Transverse colon (tissue), 4 donors: ENCODE measurements at regions not wholly inside any gene's neighbourhood (a gene's known extent, or its start where the extent isn't known, plus 50 kb on each side); places are given as distances from the start of the nearest gene placed in this dataset.

Experiments
- DNase-seq: peaks from one replicate; pipeline ENCODE4 v3.0.0-alpha.2; 2019
- H3K27ac ChIP-seq, 4 donors: fragments of 200-600 bp; sonication (generic); 2 replicates each; pipeline ENCODE4 v1.5.1; 2016 to 2018; ENCODE audit warnings: inconsistent platforms in 4 of 4
- H3K27me3 ChIP-seq: fragments of 200-600 bp; sonication (generic); 2 replicates; pipeline ENCODE4 v1.5.1; 2017; ENCODE audit warnings: inconsistent platforms
- H3K36me3 ChIP-seq, 4 donors: fragments of 200-600 bp; sonication (generic); 2 replicates each; pipeline ENCODE4 v1.5.1; 2017 to 2019; ENCODE audit warnings: inconsistent platforms in 4 of 4
- H3K4me1 ChIP-seq, 4 donors: fragments of 200-600 bp; sonication (generic); 2 replicates each; pipeline ENCODE4 v1.5.1; 2017 to 2020; ENCODE audit warnings: inconsistent platforms in 4 of 4
- H3K4me3 ChIP-seq, 4 donors: fragments of 200-600 bp; sonication (generic); 1 replicate in 1 of 4; 2 replicates in 3 of 4; pipeline versions ENCODE4 v1.5.1 to v1.6.1; 2017 to 2019; ENCODE audit warnings: inconsistent platforms in 4 of 4
- H3K9me3 ChIP-seq, 2 donors: fragments of 200-600 bp; sonication (generic); 2 replicates each; pipeline ENCODE4 v1.5.1; 2017 to 2019; ENCODE audit warnings: inconsistent platforms in 2 of 2
- EP300 ChIP-seq: sonication (generic); formaldehyde crosslinking; IDR thresholded peaks from one replicate; pipeline ENCODE4 v1.6.1; 2017; ENCODE audit warnings: antibody characterized with exemption, low read depth
- POLR2A ChIP-seq: fragments of 450-650 bp; IDR thresholded peaks from one replicate; pipeline ENCODE4 v1.6.1; 2016; ENCODE audit warnings: antibody characterized with exemption, mild to moderate bottlenecking, moderate library complexity
- POLR2AphosphoS5 ChIP-seq, 3 donors: sonication (generic); formaldehyde crosslinking; IDR thresholded peaks; one replicate each; pipeline ENCODE4 v1.6.1; 2016; ENCODE audit warnings: antibody characterized with exemption in 3 of 3
- WGBS, 2 donors: methylation state at CpG; one replicate each; pipeline ENCODE4 v1.1.5; 2018; ENCODE audit warnings: low coverage in 1 of 2; 5-methylcytosine and 5-hydroxymethylcytosine counted together
- in situ Hi-C, 4 donors: fragments of 200-750 bp; cut with MboI; loops; one replicate each; pipeline versions ENCODE4 v1.15.0 to v1.15.1; 2017; ENCODE audit warnings: low sequenced_read_pairs in 3 of 4, low pct_ligation_motif_present in 1 of 4, low pct_unique_long_range_greater_than_20kb in 1 of 4
- intact Hi-C: fragments of 100-400 bp; cut with DNase I; formaldehyde crosslinking; loops from one replicate; pipeline ENCODE4 v1.15.1; 2023; ENCODE audit warnings: low total_unique reads
- TF ChIP-seq, protein P1 (sequence below), 5 experiments: fragments of 200-600 bp in 3 of 5; fragments of 450-650 bp in 2 of 5; sonication (generic) in 3 of 5; IDR thresholded peaks; 1 replicate in 2 of 5; 2 replicates in 3 of 5; pipeline ENCODE4 v1.5.1; 2016 to 2017; ENCODE audit warnings: antibody characterized with exemption in 5 of 5, inconsistent platforms in 3 of 5, mild to moderate bottlenecking in 2 of 5, moderate library complexity in 1 of 5

DNA sequence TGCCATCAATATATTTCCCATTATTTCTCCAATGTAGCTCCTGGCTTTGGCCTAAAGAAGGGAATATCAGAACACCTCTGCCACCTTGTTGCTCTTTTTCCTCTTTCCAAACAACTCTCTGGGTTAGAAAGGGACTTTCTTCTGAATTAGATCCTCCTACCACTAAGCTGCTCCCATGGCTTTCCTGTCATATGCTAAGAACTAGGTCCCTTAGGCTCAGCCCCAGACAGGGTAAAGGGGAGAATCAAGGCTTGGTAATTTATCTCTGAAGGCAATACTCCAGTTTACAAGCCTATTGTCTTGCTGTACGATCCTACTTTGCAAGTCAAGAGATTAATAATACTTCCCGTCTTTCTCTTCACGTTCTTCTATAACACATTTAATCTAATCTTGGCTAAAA is 373.2 kb upstream of the DAB1 start:
- TF ChIP-seq, protein P1, sequence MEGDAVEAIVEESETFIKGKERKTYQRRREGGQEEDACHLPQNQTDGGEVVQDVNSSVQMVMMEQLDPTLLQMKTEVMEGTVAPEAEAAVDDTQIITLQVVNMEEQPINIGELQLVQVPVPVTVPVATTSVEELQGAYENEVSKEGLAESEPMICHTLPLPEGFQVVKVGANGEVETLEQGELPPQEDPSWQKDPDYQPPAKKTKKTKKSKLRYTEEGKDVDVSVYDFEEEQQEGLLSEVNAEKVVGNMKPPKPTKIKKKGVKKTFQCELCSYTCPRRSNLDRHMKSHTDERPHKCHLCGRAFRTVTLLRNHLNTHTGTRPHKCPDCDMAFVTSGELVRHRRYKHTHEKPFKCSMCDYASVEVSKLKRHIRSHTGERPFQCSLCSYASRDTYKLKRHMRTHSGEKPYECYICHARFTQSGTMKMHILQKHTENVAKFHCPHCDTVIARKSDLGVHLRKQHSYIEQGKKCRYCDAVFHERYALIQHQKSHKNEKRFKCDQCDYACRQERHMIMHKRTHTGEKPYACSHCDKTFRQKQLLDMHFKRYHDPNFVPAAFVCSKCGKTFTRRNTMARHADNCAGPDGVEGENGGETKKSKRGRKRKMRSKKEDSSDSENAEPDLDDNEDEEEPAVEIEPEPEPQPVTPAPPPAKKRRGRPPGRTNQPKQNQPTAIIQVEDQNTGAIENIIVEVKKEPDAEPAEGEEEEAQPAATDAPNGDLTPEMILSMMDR (IDR thresholded peaks at IDR 0.05) = no peak
- no peak for TF ChIP-seq EP300
- TF ChIP-seq POLR2A = no peak
- no peak for TF ChIP-seq POLR2AphosphoS5 (IDR thresholded peaks at IDR 0.05)
- Histone ChIP-seq H3K4me1 (no peaks in the 10 kb centered on the region), H3K36me3 (no peaks in the 10 kb centered on the region), H3K4me3 (no peak overlapping the region), H3K27me3 (no peaks in the 10 kb centered on the region), H3K27ac (no peak overlapping the region), H3K9me3 (no peaks in the 10 kb centered on the region)
- 56 to 79% methylated on average over 3 of the region's 3 CpGs for WGBS, 2 donors
- intact Hi-C loops = no loop called here
- DNase-seq = no peak
- in situ Hi-C loops = no loop called here

DNA sequence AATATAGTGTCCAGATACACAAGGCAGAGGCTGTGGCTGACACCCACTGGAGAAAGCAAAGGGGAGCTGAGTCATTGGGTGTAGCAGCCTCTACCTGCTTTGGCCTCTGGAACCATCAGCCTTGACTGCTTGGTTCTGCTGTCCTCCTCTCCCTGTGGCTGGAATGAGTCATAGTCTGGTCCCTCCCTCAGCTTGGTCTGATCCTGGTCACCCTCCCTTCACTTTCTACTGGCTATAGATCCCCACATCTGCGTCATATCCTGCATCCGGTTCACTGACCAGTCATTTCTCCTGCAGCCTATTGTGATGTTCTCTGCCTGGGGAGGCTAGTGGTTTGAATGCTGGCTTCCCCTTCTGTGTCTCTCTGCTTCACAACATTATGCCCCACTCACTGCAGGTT is 372.8 kb upstream of the DAB1 start:
- Histone ChIP-seq H3K4me3 (no peak overlapping the region), H3K4me1 (no peaks in the 10 kb centered on the region), H3K27me3 (no peaks in the 10 kb centered on the region), H3K36me3 (no peaks in the 10 kb centered on the region), H3K27ac (no peak overlapping the region), H3K9me3 (no peaks in the 10 kb centered on the region)
- WGBS, 2 donors = 77 to 89% methylated on average over 2 of the region's 2 CpGs
- DNase-seq = no peak
- in situ Hi-C loops (no loop called here), intact Hi-C loops (no loop called here)
- TF ChIP-seq POLR2AphosphoS5 (IDR thresholded peaks at IDR 0.05) (no peak), EP300 (no peak), POLR2A (no peak)
- TF ChIP-seq, protein P1 (IDR thresholded peaks at IDR 0.05) = no peak

DNA sequence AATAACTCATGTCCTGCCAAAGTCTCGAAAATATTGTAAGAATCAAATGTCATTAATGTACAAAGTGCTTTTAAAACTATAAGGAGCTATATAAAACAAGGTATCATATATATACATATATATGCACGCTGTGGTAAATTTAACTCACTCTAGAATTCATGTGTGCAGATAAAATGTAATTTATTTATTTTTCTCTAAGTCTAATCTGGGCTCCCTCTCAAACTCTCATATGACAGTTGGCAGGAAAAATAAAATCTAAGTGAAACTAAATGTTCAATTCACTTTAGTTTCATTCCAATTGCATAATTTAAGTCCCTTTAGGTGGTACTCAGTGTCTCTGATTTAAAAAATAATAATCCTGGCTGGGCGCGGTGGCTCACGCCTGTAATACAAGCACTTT is 372.0 kb upstream of the DAB1 start:
- intact Hi-C loops (no loop called here), in situ Hi-C loops (no loop called here)
- Histone ChIP-seq H3K27ac (no peak overlapping the region), H3K4me1 (no peaks in the 10 kb centered on the region), H3K36me3 (no peaks in the 10 kb centered on the region), H3K27me3 (no peaks in the 10 kb centered on the region), H3K4me3 (no peak overlapping the region), H3K9me3 (no peaks in the 10 kb centered on the region)
- 68 to 92% methylated on average over 4 to 5 of the region's 5 CpGs for WGBS, 2 donors
- no peak for TF ChIP-seq POLR2A
- TF ChIP-seq, protein P1 (IDR thresholded peaks at IDR 0.05) = no peak
- no peak for DNase-seq

DNA sequence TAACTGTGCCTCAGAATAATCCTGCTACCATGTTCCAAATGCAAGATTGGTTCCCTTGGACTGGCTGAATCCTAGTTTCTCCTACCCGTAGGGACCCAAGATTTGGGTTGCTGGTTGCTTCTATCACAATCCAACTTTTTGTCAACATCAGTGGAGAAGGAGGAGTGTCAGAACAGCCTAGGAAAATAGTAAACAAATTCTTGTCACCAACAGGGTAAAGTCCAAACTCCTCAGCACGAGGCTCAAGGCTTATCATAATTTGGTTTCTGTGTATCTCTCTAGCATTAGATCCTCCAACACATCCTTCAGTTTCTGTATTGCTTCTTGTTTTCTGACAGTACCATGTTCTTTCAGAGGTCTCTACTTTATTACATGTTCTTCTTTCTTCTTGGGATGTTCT is 370.2 kb upstream of the DAB1 start:
- no peak overlapping the region for H3K4me3 ChIP-seq
- intact Hi-C loops (no loop called here), in situ Hi-C loops (no loop called here)
- H3K36me3 ChIP-seq = no peaks in the 10 kb centered on the region
- H3K9me3 ChIP-seq = no peaks in the 10 kb centered on the region
- TF ChIP-seq, protein P1 (IDR thresholded peaks at IDR 0.05) = no peak
- TF ChIP-seq POLR2AphosphoS5 (IDR thresholded peaks at IDR 0.05) (no peak), EP300 (no peak), POLR2A (no peak)
- H3K27me3 ChIP-seq = no peaks in the 10 kb centered on the region
- 61 to 67% methylated on average over 2 of the region's 2 CpGs for WGBS, 2 donors
- H3K4me1 ChIP-seq = no peaks in the 10 kb centered on the region
- H3K27ac ChIP-seq = no peak overlapping the region
- no peak for DNase-seq
